NCI-H69 (cell line): ENCODE measurements at regions not wholly inside any gene's neighbourhood (a gene's known extent, or its start where the extent isn't known, plus 50 kb on each side); places are given as distances from the start of the nearest gene placed in this dataset.

ENCODE experiments used
- DNase-seq: peaks from one replicate; lab custom pipeline; 2025; lab: John Stamatoyannopoulos, UW

DNA sequence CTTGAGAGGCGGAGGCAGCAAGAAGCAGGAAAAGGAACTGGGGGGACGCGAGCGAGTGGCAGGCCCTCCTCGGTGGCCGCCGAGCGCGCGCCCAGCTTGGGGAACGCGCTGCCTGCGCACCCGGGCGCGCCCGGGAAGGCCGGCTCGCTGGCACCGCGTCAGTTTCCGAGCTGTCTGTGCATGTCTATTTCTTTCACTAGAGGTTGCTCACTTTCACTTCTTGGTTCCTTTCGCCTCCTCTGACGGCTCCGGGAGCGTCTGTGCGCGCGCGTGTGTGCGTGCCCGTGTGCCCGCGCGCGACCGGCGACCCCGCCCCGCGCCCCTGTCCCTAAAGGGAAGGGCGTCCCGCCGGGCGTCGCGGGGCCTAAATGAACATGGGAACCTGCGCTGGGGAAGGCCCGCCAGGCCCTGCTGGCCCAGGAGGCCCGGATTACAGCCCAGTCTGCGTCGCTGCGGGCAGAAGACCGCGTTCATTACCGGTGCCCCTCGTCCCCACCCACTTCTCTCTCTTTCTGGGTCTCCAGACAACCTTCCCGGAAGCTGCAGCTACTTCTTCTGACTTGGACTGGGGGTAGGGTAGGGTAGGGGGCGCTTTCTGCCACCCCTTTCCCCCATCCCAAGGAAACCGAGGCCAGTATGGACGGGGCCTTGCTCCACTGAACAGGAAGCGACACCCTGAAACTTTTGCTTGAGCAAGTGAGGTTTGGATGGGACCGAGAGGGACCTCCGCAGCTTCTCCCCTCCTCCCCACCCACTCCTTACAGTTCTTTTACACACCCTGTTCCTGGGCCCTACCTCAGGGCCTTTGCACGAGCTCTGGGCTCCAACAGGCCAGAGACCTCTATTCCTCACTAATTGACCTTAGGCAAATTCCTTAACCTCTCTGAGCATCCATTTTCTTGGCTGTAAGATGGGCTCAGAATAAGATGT is 205.8 kb upstream of the IER5L start:
- DNase-seq: peak; percentile 82

DNA sequence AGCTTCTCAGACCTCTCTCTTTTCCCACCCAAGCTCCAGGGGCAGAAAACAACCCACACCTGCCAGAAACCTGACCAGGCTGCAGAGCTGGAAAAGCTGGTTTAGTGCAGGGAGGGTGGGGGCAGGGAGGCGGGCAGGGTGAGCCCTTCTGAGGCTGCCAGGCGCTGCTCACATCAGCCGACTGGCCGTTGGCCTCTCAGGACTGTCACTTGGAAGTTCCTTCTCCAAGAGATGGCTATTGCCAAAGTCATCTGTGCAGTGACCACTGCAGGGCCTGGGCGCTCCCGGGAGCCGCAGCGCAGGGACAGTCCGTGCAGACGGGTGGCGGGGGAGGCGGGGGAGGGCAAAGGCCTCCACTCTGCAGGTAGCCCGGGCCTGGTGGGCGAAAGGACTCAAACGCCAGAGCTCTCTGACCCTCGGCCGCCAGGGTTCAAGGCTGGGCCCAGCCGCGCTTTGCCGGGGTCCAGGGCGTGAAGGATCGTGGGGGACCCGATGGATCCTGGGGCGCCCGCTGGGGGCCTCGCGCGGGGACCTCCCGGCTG is 205.0 kb upstream of the IER5L start:
- DNase-seq: no peak

DNA sequence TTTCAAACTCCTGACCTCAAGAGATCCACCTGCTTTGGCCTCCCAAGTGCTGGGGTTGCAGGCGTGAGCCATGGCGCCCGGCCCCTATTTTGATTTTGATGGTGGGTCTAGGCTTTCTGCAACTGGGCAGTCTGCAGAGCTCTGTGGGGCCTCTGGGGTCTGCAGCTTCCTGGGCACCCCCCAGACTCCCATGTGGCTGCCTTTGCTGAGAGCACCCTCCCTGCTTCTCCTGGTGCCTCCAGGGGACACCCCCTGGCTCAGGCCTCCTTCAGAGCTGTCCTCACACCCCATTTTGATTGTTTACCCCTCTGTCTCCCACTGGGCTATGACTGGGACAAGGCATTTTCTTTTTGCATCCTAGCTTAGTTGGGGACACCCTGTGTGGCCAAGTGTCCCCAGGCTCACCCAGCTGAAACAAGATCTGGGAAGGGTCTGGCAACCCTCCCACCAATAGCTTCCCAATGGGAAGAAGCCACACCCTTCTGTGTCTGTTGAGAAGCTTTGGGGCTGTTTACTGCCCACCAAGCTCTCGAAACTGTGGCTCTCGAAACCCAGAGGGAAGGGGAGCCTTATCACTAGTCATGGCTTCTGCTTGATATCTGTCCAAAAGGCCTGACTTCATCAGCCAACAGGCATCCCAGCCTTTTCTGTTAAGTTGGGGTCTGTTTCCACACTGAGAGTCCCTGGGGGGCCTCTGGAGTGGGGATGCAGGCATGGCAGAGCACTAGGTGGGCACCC is 204.4 kb upstream of the IER5L start:
- DNase-seq: no peak

DNA sequence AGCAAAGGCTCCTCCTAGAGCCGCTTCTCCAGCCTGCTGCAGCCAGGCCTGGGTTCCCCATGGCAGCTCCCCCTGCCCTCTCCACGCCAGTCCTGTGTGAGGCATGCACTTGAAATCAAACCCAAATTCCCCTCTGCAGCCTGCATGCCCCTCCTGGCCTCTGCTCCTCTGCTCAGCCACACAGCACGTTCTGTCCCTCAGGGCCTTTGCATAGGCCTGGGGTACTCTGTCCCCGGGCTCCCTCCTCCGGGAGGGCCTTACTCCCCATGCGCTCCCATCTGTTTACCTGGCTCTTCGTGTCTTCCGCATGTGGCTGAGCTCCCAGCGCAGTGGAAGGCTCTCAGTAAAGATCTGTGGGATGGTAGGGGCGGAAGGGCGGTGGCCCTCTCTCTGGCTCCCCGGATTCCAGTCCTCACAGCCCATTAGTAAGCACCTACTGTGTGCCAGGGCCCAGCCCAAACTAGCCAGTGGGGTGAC is 203.5 kb upstream of the IER5L start:
- no peak for DNase-seq

DNA sequence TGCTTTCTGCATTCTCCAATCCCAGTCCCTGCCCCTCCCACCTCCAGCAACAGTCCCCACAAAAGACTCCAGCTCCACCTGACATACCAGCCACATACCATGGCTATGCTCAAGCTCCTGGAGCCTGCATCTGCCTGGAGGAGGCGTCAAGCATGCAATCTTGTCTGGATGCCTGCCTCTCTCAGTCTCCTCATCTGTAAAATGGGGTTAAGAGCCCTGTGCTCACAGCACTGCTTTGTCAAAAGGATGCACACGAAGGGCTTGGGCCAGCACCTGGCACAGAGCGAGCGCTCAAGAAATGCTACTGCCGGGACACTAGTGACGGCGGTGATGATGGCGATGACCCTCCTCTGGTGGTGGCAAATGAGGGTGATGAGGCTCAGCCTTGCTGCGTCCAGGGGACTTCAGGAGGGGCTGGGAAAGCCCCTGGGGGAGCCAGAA is 202.9 kb upstream of the IER5L start:
- DNase-seq: no peak

DNA sequence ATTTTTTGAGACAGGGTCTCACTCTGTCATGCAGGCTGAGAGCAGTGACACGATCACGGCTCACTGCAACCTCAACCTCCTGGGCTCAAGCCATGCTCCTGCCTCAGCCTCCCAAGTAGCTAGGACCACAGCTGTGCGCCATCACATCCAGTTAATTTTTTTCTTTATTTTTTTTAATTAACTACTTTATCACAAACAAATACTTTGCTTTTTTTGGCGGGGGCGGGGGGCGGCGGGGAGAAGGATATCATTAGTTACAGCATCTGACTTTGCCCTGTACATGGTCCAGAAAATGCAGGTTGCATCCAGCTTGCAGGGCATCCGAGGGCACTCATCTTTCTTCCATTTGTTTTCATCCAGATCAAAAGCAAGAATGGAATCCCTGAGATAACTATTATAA is 201.8 kb upstream of the IER5L start:
- DNase-seq: no peak

DNA sequence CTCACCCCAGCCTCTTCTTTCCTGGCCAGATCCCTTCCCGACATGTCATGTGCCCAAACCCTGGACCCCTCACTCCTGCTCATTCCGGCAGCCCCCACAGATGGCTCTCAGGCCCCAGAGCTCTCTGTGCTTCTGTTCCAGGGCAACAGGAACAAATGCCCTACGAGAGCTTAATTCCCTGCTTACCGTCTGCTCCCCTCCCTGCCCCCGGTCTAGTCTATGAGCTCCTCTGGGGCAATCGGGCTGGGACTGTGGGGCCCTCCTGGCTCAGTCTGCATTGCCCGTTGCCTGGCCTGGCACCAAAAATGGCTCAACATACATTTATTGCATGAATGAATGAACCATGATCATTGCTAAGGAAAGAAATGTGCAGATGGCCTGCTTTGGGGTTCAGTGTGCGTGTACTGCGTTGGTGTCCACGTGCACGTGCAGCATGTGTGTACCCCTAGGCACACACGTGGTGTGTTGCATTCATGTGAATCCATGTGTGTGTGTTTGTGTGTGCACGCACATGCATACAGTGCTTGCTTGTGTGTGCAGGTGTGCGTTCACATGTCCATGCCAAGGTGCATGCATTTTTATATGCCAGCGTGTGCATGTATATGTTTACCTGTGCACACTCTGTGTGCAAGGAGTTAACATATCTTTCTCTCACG is 201.2 kb upstream of the IER5L start:
- no peak for DNase-seq

DNA sequence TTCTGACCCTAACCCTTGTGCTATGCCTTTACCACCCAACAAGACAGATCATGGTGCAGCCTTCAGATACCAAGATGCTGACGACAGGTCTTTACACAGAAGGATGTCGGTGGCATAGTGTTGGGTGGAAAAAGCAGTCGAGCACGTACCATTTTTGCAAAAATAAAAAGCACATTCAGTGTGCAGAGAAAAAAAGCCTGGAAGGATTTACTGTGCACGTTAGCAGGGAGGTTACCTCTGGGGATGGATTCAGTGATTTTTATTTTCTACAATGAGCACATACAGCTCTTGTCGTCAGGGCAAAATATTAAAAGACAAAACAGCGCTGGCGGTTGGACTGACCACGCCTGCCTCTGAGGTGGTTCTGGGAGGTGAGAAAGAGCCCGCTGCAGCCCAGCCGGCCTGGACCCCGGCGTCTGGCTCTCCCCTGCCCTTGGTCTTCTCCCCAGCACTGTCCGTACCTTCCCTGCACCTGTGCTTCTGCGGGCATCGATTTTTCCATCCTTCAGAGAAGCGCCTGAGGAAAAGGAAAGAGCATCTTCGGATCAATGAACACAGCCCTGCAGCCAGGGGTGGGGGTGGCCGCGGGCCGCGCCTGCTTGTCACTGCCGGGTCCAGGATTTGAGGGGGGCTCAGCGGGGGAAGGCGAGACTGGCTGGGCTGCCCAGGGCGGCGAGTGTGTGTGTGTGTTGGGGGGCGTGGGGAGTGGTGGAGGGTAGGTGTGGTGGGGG is 200.0 kb upstream of the IER5L start:
- no peak for DNase-seq

DNA sequence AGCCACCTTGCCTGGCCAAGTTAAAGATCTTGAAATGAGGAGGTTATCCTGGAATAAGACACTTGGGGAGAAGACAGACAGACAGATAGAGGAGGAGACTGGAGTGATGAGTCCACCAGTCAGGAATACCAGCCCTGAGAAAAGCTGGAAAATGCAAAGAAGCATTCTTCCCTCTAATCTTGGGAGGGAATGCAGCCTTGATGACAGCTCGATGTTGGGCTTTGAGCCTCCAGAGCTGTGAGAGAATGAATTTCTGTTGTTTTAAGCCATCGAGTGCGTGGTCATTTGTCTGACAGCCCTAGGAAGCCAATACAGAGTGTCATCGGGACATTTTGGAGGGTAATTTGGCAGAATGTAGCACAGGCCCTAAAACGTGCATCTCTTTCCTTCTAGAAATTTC is 199.1 kb upstream of the IER5L start:
- DNase-seq: no peak

DNA sequence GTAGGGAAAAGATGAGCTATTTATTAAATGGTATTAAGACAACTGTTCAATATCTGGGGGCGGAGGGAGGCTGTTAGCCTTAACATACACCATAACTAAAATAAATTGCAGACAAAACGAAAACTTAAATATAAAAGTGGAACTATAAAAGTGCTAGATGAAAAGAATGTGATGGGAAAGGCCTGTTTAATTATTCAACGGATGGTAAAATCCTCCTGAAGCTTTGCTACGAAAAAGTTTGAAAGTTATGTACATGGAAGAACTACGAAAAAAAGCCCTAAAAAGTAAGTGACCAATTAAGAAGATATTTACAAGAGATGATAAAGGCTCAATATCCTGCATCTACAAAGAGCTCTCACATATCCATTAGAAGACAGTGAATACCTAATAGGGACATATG is 197.8 kb upstream of the IER5L start:
- DNase-seq: no peak

DNA sequence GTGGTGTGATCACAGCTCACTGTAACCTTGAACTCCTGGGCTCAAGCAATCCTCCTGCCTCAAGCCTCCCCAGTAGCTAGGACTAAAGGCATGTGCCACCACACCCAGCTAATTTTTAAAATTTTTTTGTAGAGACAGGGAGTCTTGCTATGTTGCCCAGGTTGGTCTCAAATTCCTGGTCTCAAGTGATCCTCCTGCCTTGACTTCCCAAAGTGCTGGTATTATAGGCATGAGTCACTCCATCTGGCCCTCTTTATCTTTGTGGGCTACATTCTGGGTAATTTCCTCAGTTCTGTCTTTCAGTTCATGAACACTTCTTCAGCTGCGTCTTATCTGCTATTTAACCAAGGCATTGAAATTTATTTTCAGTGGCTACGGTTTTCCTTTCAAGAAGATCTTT is 196.6 kb upstream of the IER5L start:
- DNase-seq: no peak

DNA sequence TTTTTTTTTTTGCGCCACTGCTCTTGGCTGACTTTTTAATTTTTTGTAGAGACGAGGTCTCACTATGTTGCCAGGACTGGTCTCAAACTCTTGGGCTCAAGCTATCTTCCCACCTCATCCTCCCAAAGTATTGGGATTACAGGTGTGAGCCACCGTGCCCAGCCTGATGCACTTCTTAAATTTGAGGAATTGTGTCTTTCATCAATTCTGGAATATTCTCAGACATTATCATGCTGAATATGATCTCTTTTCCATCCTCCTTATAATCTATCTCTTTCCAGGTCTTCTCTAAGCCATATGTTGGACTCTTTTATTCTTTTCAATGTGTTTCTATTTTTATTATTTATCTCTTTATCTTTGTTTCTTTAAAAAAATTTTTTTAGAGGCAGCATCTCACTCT is 196.2 kb upstream of the IER5L start:
- no peak for DNase-seq

DNA sequence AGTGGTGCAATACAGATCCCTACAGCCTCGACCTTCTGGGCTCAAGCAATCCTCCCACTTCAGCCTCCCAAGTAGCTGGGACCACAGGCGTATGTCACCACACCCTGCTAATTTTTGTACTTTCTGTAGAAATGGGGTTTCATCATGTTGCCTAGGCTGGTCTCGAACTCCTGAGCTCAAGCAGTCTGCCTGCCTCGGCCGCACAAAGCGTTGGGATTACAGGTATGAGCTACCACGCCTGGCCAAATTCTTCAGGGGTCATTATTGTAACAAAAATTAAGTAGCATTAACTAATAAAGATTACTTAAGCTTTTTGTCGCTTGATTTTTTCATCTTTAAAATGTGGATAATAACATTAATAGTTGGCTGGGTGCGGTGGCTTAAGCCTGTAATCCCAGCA is 195.3 kb upstream of the IER5L start:
- DNase-seq: no peak

DNA sequence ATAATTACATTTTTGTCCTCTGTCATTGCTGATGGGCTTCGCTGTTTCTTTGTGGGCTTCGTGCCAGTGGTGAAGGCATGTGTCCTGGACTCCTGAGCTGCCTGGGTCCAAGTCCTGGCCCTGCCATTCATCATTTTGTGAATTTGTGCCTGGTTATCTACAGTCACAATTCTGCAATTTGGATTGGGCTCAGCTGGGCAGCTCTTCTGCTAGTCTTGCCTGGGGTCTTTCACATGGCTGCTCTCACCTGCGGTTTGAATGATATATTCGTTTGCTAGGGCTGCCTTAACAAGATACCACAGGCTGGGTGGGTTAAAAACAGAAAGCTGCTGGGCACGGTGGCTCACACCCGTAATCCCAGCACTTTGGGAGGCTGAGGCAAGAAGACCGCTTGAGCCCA is 192.7 kb upstream of the IER5L start:
- no peak for DNase-seq

DNA sequence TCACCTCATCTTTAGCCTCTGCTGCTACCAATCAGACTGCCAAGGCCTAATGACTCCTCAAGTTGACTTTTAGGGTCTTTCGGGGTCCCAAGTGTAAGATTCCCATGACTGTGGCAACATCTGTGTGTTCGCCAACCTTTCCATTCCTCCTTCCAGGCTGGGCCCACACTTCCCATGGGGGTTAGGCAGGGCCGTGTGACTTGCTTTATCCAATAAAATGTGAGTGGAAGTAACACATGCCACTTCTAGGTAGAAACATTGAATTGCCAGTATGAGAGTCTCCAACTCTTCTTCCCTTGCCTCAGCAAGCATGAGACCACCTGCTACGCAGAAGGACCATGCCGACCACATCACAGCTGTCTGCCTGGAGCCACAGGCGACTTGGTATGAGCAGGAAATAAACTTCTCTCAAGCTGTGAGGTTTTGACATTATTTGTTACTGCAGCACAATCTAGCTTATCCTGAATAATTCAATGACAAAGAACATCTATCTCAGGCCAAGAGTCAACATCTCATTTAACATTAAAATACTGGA is 190.4 kb upstream of the IER5L start:
- DNase-seq: no peak

DNA sequence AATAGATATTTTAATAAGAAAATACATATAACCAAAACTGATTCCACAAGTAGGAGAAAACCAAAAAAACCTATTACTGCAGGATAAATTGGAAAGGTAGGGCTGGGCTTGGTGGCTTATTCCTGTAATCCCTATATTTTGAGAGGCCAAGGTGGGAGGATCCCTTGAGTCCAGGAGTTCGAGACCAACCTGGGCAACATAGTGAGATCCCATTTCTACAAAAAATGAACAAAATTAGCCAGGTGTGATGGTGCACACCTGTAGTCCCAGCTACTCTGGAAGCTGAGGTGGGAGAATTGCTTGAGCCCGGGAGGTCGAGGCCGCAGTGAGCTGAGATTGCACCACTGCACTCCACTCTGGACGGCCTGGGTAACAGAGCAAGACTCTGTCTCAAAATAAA is 189.2 kb upstream of the IER5L start:
- DNase-seq: no peak

DNA sequence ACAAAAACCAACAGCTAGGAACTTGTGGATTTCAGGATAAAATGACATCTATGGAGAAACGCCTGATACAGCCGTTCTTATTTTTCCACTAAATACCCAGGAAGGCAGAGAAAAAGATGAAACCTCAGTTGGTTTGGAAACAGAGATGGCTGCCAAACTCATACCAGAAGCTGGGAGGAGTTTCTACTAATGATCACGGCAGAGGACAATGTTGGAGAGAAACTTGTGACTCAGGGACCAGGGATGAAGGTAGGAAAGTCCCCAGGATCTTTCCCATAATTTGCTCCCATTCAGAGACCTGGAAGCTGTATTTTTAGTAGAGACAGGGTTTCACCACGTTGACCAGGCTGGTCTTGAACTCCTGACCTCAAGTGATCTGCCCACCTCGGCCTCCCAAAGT is 187.1 kb upstream of the IER5L start:
- no peak for DNase-seq

DNA sequence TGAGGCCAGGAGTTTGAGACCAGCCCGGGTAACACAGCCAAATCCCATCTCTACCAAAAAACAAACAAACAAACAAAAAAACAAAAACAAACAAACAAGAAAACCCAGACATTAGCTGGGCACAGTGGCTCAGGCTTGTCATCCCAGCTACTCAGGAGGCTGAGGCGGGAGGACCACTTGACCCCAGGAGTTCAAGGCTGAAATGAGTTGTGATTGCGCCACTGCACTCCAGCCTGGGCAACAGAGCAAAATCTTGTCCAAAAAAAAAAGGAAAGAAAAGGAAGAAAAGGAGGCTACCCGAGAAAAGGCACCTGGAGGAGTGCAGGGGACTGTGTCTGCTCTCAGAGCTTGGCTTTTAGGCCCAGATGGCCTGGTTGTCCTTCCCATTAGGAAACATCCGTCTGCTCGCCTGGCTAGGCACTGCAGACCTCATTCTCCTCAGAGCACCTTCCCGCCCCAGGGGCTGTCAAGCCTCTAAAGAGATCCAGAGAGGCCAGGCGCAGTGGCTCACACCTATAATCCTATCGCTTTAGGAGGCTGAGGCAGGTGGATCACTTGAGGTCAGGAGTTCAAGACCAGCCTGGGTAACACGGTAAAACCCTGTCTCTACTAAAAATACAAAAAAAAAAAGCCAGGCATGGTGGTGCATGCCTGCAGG is 185.3 kb upstream of the IER5L start:
- no peak for DNase-seq

DNA sequence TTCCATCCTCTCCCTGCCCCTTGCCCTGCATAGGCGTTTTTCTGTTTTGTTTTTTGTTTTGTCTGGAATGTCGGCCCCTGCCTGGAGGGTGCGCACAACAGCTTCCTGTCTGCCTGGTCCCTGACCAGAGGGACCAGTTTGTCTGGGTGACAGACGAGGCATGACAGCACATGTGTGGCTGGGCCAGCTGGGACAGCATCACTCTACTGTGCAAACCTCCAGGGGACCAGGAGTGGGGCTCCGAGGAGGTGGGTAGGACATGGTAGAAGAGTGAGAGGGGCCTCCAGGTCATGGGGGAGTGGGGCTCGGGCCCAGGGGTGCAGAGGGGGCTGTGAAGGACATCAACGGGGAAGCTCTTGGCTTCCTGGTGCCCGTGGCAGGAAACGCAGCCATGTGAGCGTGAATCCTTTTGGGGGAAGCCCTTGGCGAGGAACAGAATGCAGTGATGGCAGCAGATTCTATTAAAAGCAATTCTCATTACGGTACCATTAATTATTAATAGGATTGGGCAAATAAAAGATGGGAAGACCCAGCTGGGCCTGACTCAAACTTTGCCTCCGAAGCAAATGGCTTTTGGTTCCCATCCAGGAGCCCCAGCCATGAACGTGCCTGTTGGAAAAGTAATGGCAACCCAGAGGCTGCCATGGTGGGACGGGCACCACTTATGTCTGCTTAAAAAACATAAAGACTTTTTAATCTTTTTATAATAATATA is 184.4 kb upstream of the IER5L start:
- DNase-seq: no peak

DNA sequence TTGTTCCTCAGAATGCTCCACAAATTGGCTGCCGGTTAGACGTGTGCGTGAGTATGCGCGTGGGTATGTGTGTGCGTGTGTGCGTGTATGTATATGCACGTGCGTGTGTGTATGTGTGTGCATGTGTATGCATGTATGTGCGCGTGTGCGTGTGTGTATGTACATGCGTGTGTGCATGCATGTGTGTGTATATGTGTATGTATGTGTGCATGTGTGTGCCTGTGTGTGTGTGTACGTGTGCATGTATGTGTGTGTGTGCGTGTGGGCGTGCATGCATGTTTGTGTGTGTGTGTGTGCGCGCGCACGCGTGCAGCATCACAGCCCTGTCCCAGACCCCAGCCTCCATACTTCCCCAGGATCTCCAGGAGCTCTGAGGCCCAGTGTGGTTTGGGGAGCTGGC is 183.1 kb upstream of the IER5L start:
- no peak for DNase-seq
